B cell (primary cell): ENCODE measurements at regions not wholly inside any gene's neighbourhood (a gene's known extent, or its start where the extent isn't known, plus 50 kb on each side); places are given as distances from the start of the nearest gene placed in this dataset.

Experiments used
- EZH2 ChIP-seq: IDR thresholded peaks from 2 replicates; pipeline ENCODE4 v1.6.1; 2012; ENCODE audit warnings: borderline replicate concordance, low read depth, mild to moderate bottlenecking, moderate library complexity, low read length; ENCODE audit not compliant: insufficient read depth, poor library complexity, severe bottlenecking
- TF ChIP-seq, protein P1 (sequence below): fragments of 200-600 bp; IDR thresholded peaks from one replicate; pipeline ENCODE4 v1.8.0; 2022; ENCODE audit warnings: antibody characterized with exemption, mild to moderate bottlenecking

DNA sequence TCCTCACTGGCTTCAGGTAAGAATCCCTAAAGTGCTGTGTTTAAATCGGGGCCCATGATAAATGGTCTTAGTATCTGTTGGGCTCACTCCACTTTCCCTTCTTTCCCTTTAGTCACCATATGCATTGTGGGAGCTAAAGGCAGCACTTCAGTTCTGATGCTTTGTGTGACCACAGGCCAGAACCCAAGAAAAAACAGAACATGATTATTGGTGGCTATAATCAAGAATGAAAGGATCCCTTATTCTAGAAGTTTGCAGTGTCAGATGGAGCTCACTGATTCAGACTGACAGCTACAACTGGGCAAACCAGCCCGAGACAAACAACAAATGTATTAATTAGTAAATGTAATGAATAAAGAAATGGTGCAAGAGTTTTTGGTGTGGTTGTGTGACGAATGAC, 57.3 kb upstream of the POMP start:
- TF ChIP-seq, protein P1, sequence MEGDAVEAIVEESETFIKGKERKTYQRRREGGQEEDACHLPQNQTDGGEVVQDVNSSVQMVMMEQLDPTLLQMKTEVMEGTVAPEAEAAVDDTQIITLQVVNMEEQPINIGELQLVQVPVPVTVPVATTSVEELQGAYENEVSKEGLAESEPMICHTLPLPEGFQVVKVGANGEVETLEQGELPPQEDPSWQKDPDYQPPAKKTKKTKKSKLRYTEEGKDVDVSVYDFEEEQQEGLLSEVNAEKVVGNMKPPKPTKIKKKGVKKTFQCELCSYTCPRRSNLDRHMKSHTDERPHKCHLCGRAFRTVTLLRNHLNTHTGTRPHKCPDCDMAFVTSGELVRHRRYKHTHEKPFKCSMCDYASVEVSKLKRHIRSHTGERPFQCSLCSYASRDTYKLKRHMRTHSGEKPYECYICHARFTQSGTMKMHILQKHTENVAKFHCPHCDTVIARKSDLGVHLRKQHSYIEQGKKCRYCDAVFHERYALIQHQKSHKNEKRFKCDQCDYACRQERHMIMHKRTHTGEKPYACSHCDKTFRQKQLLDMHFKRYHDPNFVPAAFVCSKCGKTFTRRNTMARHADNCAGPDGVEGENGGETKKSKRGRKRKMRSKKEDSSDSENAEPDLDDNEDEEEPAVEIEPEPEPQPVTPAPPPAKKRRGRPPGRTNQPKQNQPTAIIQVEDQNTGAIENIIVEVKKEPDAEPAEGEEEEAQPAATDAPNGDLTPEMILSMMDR: no peak
- no peak for TF ChIP-seq EZH2
